Left colon (tissue), 2 donors: ENCODE measurements at regions not wholly inside any gene's neighbourhood (a gene's known extent, or its start where the extent isn't known, plus 50 kb on each side); places are given as distances from the start of the nearest gene placed in this dataset.
"Not testable (repeated sequence)": the region's sequence is repeated elsewhere in the genome, so short reads cannot be mapped to it uniquely, and the experiment has no call there.

Experiments
- ATAC-seq: fragments of 200-7000 bp; cut with Tn5 transposase; one replicate; pipeline ENCODE4 v1.9.1; 2020; ENCODE audit warnings: mild to moderate bottlenecking, moderate library complexity
- DNase-seq, 2 donors: peaks; one replicate each; pipeline ENCODE4 v3.0.0-alpha.2; 2020
- intact Hi-C, 2 donors: fragments of 100-400 bp; cut with DNase I in 1 of 2; cut with micrococcal nuclease in 1 of 2; formaldehyde crosslinking; loops; one replicate each; pipeline versions ENCODE4 v1.11.2 to v1.14.0; 2022; cut with DNase I, micrococcal nuclease
- donor health status: DM: no; HTN: no; CAD: no.
- donor health status: DM: yes; HTN: yes; CAD: no.

DNA sequence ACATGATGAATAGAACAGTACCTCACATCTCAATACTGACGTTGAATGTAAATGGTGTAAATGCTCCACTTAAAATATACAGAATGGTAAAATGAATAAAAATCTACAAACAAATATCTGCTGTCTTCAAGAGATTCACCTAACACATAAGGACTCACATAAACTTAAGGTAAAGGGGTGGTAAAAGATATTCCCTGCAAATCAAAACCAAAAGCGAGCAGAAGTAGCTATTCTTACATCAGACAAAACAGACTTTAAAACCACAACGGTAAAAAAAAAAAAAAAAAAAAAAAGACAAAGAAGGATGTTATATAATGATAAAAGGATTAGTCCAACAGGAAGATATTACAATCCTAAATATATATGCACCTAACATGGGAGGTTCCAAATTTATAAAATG lies 214.0 kb upstream of the MAST4 start:
- DNase-seq (no peak), ATAC-seq (no peak)
- intact Hi-C loops: no loop called here

DNA sequence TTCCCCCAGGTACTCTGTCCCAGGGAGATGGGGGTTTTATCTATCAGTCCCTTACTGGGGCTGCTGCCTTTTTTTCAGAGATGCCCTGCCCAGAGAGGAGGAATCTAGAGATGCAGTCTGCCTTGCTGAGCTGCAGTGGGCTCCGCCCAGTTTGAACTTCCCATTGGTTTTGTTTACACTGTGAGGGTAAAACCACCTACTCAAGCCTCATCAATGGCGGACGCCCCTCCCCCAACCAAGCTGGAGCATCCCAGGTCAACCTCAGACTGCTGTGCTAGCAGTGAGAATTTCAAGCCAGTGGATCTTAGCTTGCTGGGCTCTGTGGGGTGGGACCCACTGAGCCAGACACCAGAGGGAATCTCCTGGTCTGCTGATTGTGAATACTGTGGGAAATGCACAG lies 191.0 kb upstream of the MAST4 start:
- ATAC-seq, DNase-seq, intact Hi-C loops: not testable (repeated sequence)

DNA sequence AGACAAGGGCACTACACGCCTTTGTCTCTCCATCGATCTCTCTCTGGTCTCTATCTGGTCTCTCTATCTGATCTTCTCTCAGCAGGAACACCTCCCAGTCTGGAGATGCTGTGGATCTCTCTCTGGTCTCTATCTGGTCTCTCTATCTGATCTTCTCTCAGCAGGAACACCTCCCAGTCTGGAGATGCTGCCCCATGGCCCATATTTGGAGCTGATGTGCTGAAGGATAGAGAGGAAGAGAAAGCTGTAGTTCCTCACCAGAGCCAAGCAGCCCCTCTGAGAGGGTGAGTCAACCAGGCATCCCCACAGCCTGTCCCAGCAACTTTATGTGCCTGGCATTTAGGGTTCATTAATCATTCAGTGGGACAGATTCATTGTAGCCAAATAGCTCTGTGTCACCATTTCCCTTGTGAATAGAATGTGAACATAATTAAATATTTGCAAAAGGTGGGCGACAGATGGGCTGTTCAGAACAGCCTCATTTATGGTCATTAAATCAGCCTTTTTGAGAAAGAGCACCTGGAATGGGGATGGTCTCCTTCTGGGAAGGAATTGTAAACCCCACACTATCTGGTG lies 189.3 kb upstream of the MAST4 start:
- DNase-seq (no peak), ATAC-seq (no peak)
- intact Hi-C loops: no loop called here

- DNase-seq: no peak
- intact Hi-C loops: no loop called here
- no peak for ATAC-seq
Measured at GRCh38 chr5:66407765-66408164, 188.4 kb upstream of the MAST4 start.

- intact Hi-C loops: no loop called here
- DNase-seq: no peak
- ATAC-seq: no peak
Measured at GRCh38 chr5:66408576-66408975, 187.6 kb upstream of the MAST4 start.

DNA sequence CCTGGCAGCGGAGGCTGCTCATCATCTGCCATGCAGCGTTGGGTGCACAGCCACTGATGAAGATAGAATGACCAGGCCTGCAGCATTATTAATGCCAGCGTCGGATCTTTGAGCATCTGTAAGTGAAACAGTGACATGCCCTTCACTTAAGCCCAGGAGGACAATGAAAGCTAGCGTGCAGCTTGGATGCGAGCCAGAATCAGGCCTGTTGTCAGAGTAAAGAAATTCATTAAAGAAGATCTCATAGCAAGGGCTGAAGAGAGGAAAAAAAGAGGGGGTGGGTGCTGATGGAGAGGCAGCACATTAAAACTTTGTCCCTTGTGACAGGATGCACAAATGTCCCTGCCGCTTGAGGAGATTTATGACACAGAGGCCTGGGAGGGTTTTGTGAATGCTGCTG lies 186.1 kb upstream of the MAST4 start:
- no peak for DNase-seq

GRCh38 chr5:66411701-66412100 lies 184.5 kb upstream of the MAST4 start:
- DNase-seq: no peak
- intact Hi-C loops: no loop called here
- ATAC-seq: no peak

More for the DNA sequence above, 186.1 kb upstream of the MAST4 start:
- ATAC-seq: no peak
- intact Hi-C loops: no loop called here

DNA sequence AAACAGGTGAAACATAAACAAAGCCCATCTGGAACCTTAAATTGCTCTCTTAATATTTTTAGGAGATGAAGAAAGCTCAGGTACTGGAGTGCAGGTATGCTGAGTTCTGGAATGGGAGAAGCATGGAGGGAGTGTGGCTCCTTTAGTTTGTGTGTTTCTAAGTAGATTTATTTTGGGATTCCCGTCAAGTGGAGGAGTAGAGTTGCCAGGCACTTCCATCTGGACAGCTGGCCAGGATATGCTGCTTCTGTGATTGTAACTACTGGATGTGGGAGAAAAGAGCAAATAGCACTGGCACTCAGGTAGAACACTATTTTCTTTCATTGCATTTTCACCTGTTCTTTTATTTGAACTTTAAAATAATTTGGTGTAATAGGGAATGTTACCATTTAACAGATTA lies 182.3 kb upstream of the MAST4 start:
- ATAC-seq: no peak
- intact Hi-C loops: no loop called here
- DNase-seq: no peak

GRCh38 chr5:66415208-66415607 lies 181.0 kb upstream of the MAST4 start:
- intact Hi-C loops: no loop called here
- DNase-seq (no peak), ATAC-seq (no peak)

DNA sequence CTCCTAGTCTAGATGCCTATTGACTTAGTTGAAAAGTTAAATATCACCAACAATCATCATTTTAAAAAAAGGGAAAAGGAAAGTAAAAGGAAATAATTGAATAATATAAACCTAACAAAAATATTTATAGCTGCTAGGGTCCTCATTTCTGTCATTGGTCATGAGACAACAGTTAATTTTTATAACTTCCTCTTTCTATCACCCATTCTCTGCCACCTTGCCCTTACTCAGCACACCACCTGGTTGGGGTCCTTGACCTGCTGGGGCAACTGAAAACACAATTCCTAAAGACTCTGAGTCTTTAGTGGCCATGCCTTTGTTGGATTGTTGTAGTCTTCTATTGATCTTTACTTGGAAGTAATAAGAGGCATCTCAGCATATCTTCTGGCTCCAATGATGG lies 179.5 kb upstream of the MAST4 start:
- ATAC-seq (no peak), DNase-seq (no peak)
- intact Hi-C loops: no loop called here

DNA sequence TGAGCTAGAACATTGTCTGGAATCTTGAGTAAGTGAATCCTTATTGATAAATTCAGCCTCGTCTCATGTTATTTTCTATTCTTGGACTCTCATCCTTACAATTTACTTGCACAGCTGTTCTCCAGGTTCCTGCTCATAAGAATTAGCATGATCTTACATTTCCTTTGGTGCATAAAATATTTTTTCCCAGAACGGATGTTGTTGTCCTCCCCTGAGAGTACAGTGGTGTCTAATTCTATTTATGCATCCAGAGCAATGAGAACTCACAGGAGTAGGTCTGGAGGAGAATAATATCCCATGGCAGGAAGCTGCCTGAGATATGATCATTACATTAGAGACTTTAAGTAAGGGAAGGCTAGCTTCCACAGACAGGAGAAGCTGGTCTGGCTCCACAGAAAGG lies 178.4 kb upstream of the MAST4 start:
- DNase-seq: no peak
- intact Hi-C loops: no loop called here
- no peak for ATAC-seq

GRCh38 chr5:66423484-66423883 lies 172.7 kb upstream of the MAST4 start:
- intact Hi-C loops: no loop called here
- no peak for DNase-seq
- no peak for ATAC-seq

DNA sequence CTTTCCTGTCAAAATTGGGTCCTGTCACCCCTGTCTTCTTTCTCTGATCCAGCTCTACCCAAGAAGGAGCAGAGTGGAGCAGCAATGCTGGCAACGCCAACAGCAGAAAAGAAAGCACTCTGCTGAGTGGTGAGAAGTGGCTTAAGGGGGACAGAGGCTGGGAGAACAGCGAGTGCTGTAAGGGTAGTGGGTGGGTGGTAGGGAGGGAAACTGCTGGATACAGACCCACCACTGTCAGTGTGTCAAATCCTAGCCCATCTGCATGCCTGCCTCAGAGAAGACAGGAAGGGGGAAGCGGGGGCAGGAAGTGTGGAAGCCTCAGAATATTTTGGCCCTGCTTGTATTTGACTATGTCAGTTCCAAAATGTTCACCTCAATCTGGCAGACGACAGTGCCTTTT lies 170.4 kb upstream of the MAST4 start:
- DNase-seq: no peak
- intact Hi-C loops: no loop called here
- ATAC-seq: no peak

GRCh38 chr5:66426259-66427138 lies 169.7 kb upstream of the MAST4 start:
- intact Hi-C loops: no loop called here
- ATAC-seq (no peak), DNase-seq (no peak)

- ATAC-seq: no peak
Measured at GRCh38 chr5:66427139-66427442, 169.1 kb upstream of the MAST4 start.

DNA sequence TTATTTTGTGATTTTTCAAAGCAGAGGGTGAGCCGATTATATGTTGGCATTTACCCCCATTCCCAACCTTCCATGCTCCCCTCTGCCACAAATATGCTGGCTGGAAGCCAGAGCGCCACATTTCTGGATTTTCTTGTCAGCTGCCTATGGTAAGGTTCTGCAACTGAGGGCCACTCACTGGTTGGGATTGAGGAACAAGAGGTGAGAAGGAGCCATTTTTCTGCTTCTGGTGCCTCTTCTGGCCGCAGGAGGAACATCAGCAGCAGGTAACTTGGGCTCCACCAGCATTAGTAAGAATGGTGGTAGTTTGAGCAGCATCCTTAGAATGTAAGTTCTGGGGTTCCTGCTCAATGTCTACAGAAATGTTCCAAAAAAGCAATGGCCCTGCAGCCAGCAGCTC lies 159.5 kb upstream of the MAST4 start:
- ATAC-seq (no peak), DNase-seq (no peak)
- intact Hi-C loops: no loop called here

More at GRCh38 chr5:66427139-66427442, 169.1 kb upstream of the MAST4 start:
- intact Hi-C loops: no loop called here
- DNase-seq: no peak

DNA sequence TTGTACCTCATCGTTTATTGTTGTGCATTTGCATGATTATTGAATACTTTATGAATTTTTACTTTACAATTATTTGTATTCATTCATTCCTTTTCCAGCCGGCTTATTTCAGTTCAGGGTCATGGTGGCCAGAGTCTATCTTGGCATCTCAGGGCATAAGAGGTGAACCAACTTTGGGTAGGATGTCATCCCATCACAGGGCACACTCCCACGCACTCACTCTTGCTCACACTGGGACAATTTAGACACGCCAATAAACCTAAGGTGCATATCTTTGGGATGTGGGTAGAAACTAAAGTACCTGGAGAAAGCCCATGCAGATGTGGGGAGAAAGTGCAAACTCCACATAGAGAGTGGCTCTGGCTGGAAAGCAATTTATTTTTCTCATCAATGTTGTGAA lies 158.1 kb upstream of the MAST4 start:
- no peak for ATAC-seq
- no peak for DNase-seq
- intact Hi-C loops: no loop called here

DNA sequence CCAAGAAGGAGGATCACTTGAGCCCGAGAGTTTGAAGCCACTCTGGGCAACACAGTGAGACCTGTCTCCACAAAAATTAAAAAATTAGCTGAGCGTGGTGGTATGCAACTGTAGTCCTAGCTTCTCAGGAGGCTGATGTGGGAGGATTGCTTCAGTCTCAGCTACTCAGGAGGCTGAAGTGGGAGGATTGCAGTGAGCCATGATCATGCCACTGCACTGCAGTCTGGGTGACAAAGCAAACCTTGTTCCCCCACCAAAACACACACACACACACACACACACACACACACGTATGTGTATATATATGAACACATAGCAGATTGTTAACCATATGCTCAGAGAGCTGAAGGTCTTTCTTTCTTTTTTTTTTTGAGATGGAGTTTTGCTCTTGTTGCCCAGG lies 157.5 kb upstream of the MAST4 start:
- DNase-seq: no peak
- no peak for ATAC-seq
- intact Hi-C loops: no loop called here

- ATAC-seq: no peak
- no peak for DNase-seq
Measured at GRCh38 chr5:66440202-66440680, 156.0 kb upstream of the MAST4 start.

GRCh38 chr5:66441351-66441750 lies 154.8 kb upstream of the MAST4 start:
- intact Hi-C loops: no loop called here
- ATAC-seq (no peak), DNase-seq (no peak)

More at GRCh38 chr5:66440202-66440680, 156.0 kb upstream of the MAST4 start:
- intact Hi-C loops: no loop called here

GRCh38 chr5:66442951-66443445 lies 153.2 kb upstream of the MAST4 start:
- intact Hi-C loops: no loop called here
- no peak for DNase-seq
- ATAC-seq: no peak
